ENCODE measurements at regions not wholly inside any gene's neighbourhood (a gene's known extent, or its start where the extent isn't known, plus 50 kb on each side); places are given as distances from the start of the nearest gene placed in this dataset.

- TF ChIP-seq CTCF (conservative IDR thresholded peaks at IDR 0.05; ENCODE audit: low read length) (no peak), EZH2phosphoT487 (IDR thresholded peaks at IDR 0.05; ENCODE audit: borderline replicate concordance) (no peak)
Observed at GRCh38 chr12:67046062-67046461, 223.1 kb upstream of the CAND1 start.

Data from Loucy (cell line).